ENCODE measurements at regions not wholly inside any gene's neighbourhood (a gene's known extent, or its start where the extent isn't known, plus 50 kb on each side); places are given as distances from the start of the nearest gene placed in this dataset.

- no peak for DNase-seq (ENCODE audit: low read depth)
Measured at GRCh38 chr13:31684466-31684865, 54.9 kb upstream of the RXFP2 start.

GRCh38 chr13:31686670-31687425 lies 52.5 kb upstream of the RXFP2 start:
- peak; percentile 8 for DNase-seq (ENCODE audit: low read depth)

Measured in forelimb muscle (tissue), 1 donor.